ENCODE measurements at regions not wholly inside any gene's neighbourhood (a gene's known extent, or its start where the extent isn't known, plus 50 kb on each side); places are given as distances from the start of the nearest gene placed in this dataset.

DNA sequence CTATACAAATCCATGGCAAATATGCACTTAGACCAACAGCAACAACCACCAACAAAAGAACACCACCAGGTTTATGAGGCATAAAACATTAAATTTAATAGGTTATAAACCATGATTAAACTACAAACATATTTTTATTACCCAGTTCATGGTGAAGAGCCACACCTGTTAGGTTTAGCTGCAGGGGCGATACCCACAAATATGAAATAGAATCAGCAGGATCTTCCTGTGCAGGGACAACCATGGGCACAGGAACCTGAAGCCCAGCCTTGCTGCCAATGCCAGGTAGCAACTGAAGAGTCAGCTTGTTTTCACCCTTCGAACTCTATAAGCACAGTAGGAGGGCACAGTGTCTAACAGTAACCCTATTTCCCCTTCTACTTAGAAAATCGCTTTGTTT, 675.0 kb downstream of the SATB2 start:
- DNase-seq: no peak

DNA sequence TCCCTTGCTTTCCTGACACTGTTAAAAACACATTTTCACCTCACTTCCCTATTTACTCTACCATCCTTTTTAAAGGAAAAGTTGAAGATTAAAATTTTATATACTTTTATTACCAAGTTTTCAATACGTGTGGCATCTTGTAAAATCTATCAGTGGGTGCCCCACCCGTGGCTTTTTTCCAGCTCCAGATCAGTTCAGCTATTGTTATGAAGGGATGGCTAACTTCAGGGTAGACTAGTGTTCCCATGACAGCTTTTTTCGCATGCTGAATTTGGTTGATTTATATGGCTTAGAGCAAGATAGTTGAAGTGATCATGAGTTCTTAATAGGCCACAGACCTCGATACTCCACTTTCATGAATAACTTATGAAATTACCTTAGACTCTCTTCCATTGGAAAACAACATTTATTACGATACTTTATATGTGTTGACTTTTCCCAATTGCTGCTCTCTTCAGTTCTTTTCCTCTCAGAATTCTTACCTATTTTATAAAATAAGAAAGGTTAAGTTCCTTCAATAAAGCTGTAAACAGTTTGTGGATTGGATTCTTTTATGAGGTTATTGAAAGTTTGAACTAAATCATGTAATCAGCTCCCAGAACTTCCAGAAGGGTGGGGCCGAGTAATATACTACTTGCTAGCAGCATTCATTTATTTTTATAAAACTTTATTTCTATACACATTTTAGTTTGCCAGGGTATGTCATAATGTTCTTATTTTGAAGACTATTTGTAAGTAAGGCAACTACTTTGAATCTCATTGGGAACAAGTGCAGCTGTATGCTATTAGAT, 680.9 kb downstream of the SATB2 start:
- DNase-seq: no peak

DNA sequence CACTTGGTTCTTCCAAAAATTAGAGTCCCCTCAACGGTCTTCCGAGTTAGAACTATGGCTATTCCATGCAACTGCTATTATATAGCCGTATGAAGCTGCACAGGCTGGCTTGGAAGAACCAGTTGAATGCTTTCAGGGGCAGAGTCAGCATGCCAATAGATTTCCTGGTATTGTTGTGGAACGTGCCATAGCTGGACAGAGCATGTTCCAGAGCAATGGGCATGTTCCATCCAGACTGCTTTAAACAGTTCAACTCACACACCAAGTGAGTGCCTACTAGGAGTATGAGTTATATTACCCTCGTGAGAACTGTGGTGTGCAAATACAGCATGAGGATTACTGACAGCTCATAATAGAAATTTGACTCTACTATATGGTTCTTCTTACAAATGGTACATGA, 682.0 kb downstream of the SATB2 start:
- DNase-seq: no peak

DNA sequence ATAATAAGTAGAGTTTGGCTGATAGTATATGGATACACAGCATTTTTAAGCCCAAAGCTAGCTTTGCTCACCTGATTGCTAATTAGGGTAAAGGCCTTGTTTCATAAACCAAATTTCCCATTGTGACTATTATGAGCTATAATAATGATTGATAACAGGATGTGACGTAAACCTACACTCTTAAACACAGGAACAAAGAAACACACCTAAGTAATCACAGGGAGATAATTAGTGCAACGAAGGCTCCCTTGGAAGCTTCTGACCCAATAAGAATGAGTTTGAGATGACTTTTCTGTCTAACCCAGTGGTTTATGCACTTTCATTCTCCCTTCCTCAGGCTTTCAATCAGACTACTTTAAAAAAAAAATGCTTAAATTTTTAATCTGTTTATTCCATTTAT, 683.2 kb downstream of the SATB2 start:
- no peak for DNase-seq

DNA sequence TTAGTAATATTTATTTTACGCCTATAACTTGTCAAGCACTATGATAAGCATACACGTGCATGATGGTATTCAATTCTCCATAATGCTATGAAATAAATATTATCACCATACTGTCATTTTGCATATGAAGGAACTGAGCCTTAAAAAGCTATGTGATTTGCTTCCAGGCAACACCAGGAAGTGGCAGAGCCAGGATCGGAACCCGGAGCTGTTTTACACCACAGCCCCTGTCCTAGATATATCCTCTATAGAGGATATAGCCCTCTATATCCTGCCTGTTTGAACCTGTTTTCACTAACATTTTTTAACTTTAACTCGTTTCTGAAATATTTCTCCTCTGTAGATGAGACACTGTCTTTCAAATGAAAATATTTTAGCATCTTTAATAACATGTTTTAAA, 690.0 kb downstream of the SATB2 start:
- no peak for DNase-seq

DNA sequence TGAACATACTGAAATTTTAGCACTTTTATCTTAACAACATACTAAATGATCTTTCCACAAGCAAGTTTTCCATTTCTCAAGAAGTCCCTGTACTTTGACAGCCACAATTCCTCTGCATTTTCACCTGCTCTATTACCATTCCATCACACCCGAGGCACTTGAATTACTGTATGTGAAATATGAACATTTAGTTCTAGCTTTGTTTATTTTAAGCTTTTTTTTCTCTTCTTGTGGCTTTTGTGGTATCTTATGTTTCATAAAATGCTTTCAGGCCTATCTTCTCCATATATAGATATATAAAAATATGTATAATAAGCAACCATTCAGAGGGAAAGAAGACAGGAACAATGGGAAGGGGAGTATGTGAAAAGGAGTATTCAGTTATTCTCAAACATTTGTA, 693.9 kb downstream of the SATB2 start:
- DNase-seq: no peak

DNA sequence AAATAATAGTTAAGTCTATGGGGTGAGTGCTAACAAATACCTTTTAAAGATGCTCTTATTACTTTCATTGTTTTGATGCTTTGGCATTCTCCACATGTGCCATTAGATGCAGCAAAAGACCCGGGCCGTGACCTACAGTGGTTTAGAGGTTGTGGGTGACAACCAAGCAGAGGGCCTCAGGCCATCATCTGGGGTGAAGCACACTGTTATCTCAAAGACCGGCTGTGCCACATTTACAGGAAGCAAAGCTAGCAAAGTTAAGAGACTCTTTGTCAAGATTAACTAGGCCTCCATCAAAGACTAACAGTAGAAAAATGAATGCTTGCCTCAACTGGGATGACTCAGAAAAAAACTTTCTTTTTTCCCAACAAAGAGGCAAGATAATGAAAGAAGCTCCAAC, 695.3 kb downstream of the SATB2 start:
- DNase-seq: no peak

DNA sequence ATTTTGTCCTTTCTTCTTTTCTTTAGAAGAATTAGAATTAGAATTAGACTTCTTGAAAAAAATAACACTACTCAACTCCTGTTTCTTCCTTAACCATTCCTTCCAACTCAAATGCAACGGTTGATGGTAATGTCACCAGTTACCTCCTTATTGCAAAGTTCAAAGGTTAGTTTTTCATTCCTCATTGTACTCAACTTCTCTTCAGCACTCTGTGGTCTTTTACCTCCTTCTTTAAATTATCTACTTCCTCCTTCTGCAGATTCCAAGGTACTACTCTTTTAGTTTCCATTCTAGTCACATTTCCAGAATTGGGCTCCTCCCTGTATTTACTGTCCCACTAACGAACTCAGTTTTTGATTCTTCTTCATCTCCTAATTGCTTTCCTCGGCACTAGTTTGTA, 700.7 kb downstream of the SATB2 start:
- DNase-seq: no peak

DNA sequence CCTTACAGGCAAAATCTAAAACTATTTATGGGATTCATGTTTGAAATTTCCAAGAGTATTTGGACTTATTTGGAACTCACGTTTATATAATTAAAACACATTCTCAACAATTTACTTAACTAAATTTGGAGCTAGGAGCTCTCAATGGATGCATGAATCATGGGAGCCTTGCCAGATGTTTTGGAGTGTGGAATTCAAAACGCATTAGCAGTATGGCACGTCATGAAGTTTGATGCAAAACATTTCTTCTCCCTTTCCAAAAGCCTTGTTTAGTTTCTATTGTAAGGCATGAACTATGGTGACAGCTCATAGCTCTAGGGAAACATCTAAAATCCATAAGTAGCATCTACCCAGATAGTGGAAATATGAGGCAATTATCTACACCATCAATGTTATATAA, 701.6 kb downstream of the SATB2 start:
- DNase-seq: no peak

DNA sequence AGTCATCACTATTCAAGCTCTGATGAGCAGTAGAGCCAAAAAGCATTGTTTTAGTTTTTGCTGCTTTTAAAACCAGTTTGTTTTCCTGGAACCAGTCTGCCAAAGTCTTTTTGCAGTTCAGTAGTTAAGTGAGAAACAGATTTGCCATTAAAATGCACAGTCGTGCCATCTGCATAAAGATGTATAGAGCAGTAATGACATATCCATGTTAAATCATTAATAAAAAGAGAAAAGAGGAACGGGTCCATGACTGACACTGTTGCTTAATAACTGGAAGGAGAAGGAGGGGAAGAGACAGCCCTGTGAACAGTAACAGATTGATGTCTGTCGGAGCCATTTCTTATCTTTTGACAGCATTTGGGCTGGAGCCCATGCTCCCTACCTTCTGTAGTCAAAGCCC, 704.6 kb downstream of the SATB2 start:
- no peak for DNase-seq

DNA sequence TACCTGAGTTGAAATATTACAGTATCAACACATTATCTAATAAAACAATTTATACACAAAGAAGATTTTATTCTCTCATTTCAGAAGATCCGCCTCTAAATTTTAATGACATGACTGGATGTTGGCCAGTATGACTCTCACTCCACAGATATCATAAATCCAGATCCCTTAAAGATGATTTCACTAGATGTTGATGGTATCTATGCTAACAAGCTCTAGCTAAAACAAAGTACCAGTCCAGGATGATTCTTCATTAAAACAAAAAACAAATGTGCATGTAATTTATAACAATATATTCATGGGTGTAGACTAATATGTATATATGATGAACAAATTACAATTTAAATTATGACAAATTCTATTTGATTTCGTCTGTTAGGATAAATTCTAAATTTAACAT, 708.4 kb downstream of the SATB2 start:
- DNase-seq: no peak

DNA sequence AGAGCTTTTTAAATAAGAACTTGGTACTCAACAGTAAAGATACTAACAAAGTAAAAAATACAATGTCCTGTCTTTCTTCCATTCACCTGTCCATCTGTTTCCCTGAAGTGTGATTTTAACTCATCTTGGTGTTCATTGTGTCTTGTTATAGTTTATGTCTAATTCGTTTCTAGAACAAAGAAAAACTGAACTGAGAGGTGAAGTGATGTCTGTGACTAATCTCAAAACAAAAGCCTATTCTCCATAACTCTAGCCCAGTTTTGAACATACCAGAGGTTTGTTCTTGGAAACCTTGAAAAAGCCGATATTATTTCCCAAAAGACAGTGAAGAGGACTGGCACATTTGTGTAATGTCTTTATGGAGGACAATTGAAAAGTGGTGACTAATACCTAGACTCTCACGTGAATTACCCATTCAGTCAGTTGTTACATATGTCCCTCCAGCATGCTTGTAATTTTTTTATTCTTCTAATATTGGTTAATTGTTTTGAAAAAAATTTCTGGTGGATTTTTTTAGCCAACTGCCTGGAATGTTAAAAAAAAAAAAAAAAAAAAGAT, 725.8 kb downstream of the SATB2 start:
- DNase-seq: no peak

DNA sequence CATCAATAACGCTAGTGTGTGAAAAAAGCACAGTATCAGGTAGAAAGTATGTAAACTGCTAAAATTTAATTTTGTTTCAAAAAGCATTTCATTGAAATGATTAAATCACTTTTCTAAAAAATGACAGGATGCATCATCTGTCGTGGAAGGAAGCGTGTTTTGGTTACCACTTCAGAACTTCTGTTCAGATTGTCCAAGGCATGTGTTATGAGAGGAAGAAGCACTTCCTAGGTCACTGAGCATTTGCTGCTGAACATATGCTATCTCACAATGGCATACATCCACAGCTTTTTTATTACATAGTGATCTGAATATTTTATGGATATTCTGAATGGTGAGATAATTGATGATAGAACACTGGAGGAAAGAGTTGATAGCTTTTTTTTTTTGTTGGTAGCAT, 737.5 kb downstream of the SATB2 start:
- DNase-seq: no peak

DNA sequence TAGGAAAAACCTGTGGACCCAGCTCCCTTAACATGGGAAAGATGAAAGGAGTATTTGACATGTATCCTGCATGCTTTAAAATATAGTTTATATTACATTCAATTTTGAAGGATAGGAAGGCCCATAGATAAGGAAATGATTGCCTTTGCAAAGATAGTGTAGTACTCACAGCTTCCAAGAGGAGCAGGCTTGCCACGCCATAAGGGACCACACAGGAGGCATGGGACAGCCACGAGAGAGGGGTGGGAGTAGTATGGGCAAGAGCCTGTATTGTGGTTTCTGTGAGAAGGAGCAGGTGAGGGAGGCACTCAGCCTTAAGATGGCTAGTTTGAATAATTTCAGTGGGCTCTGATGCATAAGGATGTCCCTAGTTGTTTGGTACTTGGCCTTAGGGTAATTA, 740.3 kb downstream of the SATB2 start:
- DNase-seq: no peak

DNA sequence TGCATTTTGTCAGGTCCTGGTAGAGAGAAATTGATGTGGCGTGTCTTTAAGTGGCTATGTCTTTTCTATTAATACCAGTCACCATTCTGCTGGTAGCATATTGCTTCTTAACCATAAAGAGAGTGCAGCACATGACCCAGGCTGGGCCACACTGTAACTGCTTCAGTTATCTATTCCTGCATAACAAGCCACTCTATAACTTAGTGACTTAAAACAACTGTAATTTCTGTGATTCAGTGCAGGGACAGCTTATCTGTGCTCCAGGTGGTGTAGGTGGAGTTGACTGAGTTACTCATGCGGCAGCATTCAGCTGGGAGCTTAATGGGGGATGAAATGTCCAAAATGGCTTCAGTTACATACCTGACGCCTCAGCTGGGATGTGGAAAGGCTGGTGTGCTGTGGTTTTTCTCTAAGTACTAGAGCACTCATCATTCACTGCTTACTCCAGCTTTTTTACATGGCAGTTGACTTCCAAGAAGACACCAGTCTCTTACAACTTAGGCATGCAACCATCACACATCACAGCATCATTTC, 742.4 kb downstream of the SATB2 start:
- DNase-seq: no peak

DNA sequence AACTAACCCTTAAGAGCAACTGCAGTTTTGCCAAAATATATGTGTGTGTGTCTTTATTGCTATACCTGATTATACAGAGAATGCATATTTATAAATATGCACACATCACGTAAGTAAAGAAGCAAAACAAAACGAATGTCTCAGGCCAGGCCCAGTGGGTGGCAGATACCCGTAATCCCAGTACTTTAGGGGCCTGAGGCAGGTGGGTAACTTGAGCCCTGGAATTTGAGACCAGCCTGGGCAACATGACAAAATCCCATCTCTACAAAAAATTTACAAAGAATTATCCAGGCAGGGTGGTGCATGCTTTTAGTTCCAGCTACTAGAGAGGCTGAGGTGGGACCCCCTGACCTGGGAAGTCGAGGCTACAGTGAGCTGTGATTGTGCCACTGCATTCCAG, 745.3 kb downstream of the SATB2 start:
- no peak for DNase-seq

DNA sequence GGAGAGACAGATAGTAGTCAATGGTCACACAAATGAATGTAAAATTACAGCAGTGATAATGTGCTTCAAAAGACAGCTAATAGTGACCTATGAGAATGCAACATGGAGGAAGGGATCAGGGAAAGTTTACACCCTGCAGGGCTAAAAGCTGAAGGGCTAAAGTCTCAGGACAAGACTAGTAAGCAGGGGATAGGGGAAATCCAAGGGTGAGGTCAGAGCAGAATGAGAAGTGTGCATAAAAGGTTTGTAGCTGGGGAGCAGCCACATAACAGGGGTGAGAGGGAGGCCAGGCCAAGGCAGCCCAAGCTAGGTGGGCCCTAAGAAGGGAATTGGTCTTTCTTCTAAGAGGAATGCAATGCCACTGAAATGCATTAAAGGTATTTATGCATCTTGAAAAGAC, 746.3 kb downstream of the SATB2 start:
- no peak for DNase-seq

DNA sequence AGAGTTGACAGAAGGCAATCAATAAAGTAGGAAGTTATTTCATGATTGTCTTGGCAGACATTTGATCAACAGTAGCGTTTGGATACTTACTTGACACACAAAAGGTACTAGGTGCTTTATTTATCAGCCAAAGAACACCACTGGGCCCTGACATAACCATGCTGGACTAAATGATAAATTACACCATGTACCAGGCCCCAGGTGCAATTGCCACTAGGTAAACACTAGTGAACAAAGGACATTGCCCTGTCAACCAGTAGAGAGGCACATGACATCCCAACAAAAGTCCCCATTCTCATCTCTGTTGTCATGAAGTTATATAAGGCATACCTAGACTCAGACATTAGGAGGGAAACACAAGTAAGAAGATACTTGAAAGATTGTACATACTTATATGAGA, 747.2 kb downstream of the SATB2 start:
- DNase-seq: no peak

DNA sequence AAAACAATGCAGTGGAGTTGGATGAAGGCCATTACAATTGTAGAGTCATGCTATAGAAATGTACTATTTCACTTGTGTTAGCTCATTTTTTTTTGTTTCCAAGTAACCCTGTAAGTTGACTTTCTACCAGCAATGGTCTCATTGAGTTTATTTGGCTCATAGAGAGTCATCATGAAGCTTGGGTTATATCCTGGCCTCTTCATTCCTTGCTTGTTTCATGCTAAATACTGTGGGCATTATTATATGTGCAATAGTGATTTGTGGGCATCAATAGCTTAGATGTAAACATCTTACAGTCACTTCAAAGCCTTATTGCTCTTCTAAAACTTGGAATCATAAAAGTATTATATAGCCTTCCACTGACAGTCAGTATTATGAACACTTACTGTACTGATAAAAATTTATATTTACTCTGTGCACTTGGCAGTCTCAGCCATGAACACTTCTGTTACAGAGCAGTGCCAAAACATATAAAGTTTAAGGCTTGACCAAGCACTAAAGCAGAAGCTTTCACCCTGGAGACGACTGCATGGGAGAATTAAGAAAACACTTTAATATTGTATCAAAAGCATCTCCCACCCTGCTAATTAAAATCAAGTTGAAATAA, 751.2 kb downstream of the SATB2 start:
- no peak for DNase-seq

DNA sequence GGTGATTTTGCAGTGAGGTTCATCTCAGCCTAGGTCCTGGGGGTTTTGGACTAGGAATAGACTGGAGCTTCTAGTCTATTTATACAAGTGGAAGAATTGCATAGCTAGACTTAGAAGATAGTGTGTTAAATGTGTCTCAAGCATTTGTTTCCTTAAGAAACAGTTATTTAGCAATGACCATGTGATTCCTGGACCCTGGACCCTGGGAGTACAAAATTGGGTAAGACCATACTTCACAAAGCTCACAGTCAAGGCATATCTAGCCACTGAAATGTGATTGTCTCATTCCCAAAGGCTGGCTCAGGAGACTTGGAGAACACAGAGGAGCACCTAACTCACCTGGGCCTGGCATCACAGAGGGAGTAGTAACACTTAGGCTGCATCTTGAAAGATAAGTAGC, 754.5 kb downstream of the SATB2 start:
- DNase-seq: no peak

DNA sequence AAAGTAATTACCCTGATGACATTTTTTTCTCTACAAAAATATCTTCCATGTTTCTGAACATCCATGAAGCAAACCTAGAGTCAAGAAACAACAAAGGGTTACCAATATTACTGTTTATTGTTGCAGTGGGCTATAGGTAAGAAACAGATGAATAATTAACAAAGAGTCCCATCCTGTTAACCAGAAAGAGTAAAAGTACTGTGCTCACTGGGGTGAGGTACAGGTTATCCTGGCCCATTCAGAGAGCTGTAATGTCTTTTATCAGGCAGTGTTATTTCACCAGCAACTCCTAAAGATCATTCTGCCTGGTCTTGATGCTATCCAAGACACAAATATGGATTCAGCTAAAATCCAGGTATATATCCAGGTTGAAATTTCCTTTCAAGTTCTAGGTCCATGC, 754.9 kb downstream of the SATB2 start:
- no peak for DNase-seq

DNA sequence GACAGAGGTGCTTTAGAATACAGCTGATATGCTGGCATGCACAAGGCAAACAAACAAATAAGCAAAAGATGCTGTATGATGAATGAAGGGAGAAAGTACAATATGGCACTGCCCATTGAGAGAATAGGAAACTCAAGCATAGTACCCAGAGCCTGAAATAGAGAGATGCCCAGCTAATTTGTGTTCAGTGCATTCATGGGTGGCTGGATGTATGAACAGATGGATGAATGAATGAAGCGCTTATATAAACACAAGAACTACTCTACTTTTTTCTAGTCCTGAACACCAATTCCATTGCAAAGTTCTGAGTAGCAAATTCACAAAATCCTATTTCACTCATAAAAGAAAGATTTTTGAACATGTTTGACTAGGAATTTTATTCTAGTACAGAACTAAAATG, 756.3 kb downstream of the SATB2 start:
- DNase-seq: no peak

DNA sequence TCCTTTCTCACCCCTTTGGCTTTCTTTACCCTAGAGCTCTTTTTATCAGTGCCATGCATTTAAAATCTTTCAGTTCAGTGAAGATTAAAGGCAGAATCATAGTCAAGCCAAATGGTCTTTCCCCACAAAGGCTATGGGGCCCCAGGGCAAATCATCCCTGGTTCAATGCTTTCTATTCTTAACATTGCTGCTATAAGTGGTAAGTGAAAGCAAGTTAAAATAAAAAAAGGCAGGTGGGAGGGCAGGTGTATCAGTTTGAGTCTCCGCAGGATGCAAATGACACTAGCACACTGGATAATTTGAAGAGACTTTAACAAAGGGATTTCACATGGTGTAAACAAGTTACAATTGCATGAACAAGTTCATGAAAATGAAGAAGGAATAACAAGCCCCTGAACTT, 757.4 kb downstream of the SATB2 start:
- no peak for DNase-seq

DNA sequence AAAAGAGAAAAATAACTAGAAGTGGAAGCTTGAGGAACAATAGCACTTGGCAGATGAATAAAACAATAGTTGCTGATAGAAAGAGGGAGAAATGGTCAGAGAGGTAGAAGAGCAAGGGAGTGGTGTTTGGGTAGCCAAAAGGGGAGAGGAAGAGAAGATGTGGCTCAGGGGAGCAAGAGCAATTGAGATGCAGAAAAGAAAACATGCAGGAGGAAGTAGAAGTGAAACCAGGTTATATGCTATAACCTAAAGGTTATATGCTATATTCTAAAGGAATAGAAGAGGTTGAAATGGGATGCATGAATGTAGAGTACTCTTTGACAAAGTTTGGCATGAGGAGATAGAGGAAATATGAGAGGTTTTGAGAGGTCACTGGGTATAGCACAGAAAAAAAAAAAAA, 759.5 kb downstream of the SATB2 start:
- DNase-seq: no peak

DNA sequence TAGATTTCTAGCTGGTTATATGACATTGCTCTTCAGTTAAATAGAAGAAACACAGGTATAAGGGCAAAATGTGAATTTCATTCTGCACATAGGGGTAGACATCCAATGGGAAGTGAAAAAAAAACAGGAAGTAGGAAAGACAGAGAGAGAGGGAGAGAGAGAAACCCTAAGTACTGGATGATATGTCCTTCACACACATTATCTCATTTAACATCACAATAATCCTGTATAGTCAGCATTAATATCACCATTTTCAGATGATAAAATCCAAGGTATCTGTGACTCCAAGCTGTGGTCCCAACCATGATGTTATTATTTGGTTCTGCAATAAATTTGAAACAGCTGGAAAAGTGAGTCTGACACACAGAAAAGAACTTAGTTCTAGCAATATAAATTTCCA, 759.9 kb downstream of the SATB2 start:
- DNase-seq: no peak
